PC-9 (cell line): ENCODE measurements at regions not wholly inside any gene's neighbourhood (a gene's known extent, or its start where the extent isn't known, plus 50 kb on each side); places are given as distances from the start of the nearest gene placed in this dataset.

ENCODE experiments used
- BruUV-seq: library from RNA; stranded (reverse); fragments of 400-500 nt; replicated peaks from 2 replicates; lab custom pipeline; 2021; lab: Mats Ljungman, UMichigan
- CTCF ChIA-PET: fragments of 300-600 bp; sonication (Branson Sonifier 250); formaldehyde crosslinking; loops from one replicate; lab custom pipeline; 2022; ENCODE audit warnings: antibody characterized with exemption; lab: Charles Lee
- POLR2A ChIA-PET: fragments of 300-600 bp; sonication (Branson Sonifier 250); formaldehyde crosslinking; loops from one replicate; lab custom pipeline; 2022; ENCODE audit warnings: antibody characterized with exemption; ENCODE audit not compliant: unreplicated experiment; lab: Charles Lee
- DNase-seq, 2 experiments: peaks; one replicate each; pipeline versions ENCODE4 v3.0.0 to v3.0.0-alpha.2; 2015 to 2022; ENCODE audit warnings: mixed read lengths in 1 of 2
- H2AFZ ChIP-seq: fragments of 200-600 bp; sonication (generic); 2 replicates; pipeline ENCODE4 v1.8.1; 2017; ENCODE audit warnings: antibody characterized with exemption
- H3F3A ChIP-seq: fragments of 200-600 bp; sonication (generic); 2 replicates; pipeline ENCODE4 v1.8.1; 2017; ENCODE audit warnings: antibody characterized with exemption, mild to moderate bottlenecking, low read depth; ENCODE audit not compliant: insufficient read depth
- H3K27ac ChIP-seq: fragments of 200-600 bp; sonication (generic); 2 replicates; pipeline ENCODE4 v1.6.1; 2016; ENCODE audit warnings: mixed run types
- H3K27me3 ChIP-seq: fragments of 200-600 bp; sonication (generic); 2 replicates; pipeline ENCODE4 v1.6.1; 2016; ENCODE audit warnings: low read depth, mixed run types; ENCODE audit not compliant: insufficient read depth
- H3K36me3 ChIP-seq: fragments of 200-600 bp; sonication (generic); 2 replicates; pipeline ENCODE4 v1.6.1; 2016; ENCODE audit warnings: low read depth, mixed run types
- H3K4me1 ChIP-seq: fragments of 200-600 bp; sonication (generic); replicated peaks from 2 replicates; pipeline ENCODE4 v1.6.1; 2016; ENCODE audit warnings: mixed run types; ENCODE audit not compliant: insufficient read depth
- H3K4me2 ChIP-seq: fragments of 200-600 bp; sonication (generic); 2 replicates; pipeline ENCODE4 v1.6.1; 2017; ENCODE audit warnings: mixed run types
- H3K4me3 ChIP-seq: fragments of 200-600 bp; sonication (generic); 2 replicates; pipeline ENCODE4 v1.6.1; 2016; ENCODE audit warnings: mixed run types
- H3K79me2 ChIP-seq: fragments of 200-600 bp; sonication (generic); 2 replicates; pipeline ENCODE4 v1.6.1; 2017; ENCODE audit warnings: low read depth, mixed run types
- H3K9me2 ChIP-seq: fragments of 200-600 bp; sonication (generic); 2 replicates; pipeline ENCODE4 v1.8.1; 2017; ENCODE audit warnings: mild to moderate bottlenecking; ENCODE audit not compliant: insufficient read depth
- H3K9me3 ChIP-seq: fragments of 200-600 bp; sonication (generic); 2 replicates; pipeline ENCODE4 v1.8.1; 2016; ENCODE audit warnings: low read depth; ENCODE audit not compliant: insufficient read depth
- H4K20me1 ChIP-seq: fragments of 200-600 bp; sonication (generic); 2 replicates; pipeline ENCODE4 v1.8.1; 2017; ENCODE audit not compliant: insufficient read depth
- CTCF ChIP-seq: fragments of 200-600 bp; sonication (generic); conservative IDR thresholded peaks from 2 replicates; pipeline ENCODE4 v1.6.1; 2017; ENCODE audit warnings: mixed run types, antibody characterized with exemption, mild to moderate bottlenecking, moderate library complexity
- EZH2 ChIP-seq: fragments of 200-600 bp; sonication (generic); IDR thresholded peaks from 2 replicates; pipeline ENCODE4 v1.8.0; 2017; ENCODE audit warnings: antibody characterized with exemption, low read depth
- intact Hi-C: fragments of 100-400 bp; cut with micrococcal nuclease; formaldehyde crosslinking; loops from one replicate; pipeline ENCODE4 v1.10.0; 2022; ENCODE audit not compliant: unreplicated experiment

- ChIA-PET CTCF (no interaction called here), POLR2A (no interaction called here)
- intact Hi-C loops = no loop called here
- TF ChIP-seq EZH2 = no peak
- TF ChIP-seq CTCF = no peak
- H3K36me3 ChIP-seq = no peaks in the 10 kb centered on the region
- no peaks in the 10 kb centered on the region for H3K4me1 ChIP-seq
- no peak overlapping the region for H3K4me3 ChIP-seq
- H3K9me2 ChIP-seq = no peaks in the 10 kb centered on the region
- H3K9me3 ChIP-seq = no peaks in the 10 kb centered on the region
- H3K79me2 ChIP-seq = no peaks in the 10 kb centered on the region
- H3K27ac ChIP-seq = no peak overlapping the region
- BruUV-seq = no TSS peak
- H2AFZ ChIP-seq = no peak overlapping the region
- no peak overlapping the region for H3K4me2 ChIP-seq
- no peaks in the 10 kb centered on the region for H4K20me1 ChIP-seq
- H3K27me3 ChIP-seq = no peaks in the 10 kb centered on the region
- no peaks in the 10 kb centered on the region for H3F3A ChIP-seq
- no peak for DNase-seq
Measured at GRCh38 chr18:51390702-51391101, 193.2 kb upstream of the MEX3C start.

- no peaks in the 10 kb centered on the region for H3F3A ChIP-seq
- no peaks in the 10 kb centered on the region for H3K27me3 ChIP-seq
- CTCF ChIA-PET = no interaction called here
- H3K79me2 ChIP-seq = no peaks in the 10 kb centered on the region
- H3K4me2 ChIP-seq = no peak overlapping the region
- H3K9me3 ChIP-seq = no peaks in the 10 kb centered on the region
- H3K9me2 ChIP-seq = no peaks in the 10 kb centered on the region
- intact Hi-C loops = no loop called here
- no peak for DNase-seq
- no peak overlapping the region for H3K27ac ChIP-seq
- no peak overlapping the region for H3K4me3 ChIP-seq
- POLR2A ChIA-PET = no interaction called here
- H3K36me3 ChIP-seq = no peaks in the 10 kb centered on the region
- no peak for TF ChIP-seq EZH2
- no peak for TF ChIP-seq CTCF
- H3K4me1 ChIP-seq = no peaks in the 10 kb centered on the region
- H2AFZ ChIP-seq = no peak overlapping the region
- H4K20me1 ChIP-seq = no peaks in the 10 kb centered on the region
- BruUV-seq = no TSS peak
Measured at GRCh38 chr18:51391215-51391614, 193.7 kb upstream of the MEX3C start.

GRCh38 chr18:51391731-51392130 lies 194.2 kb upstream of the MEX3C start:
- H3K4me1 ChIP-seq = no peaks in the 10 kb centered on the region
- H3K27ac ChIP-seq = no peak overlapping the region
- no peaks in the 10 kb centered on the region for H3F3A ChIP-seq
- CTCF ChIA-PET = no interaction called here
- H3K4me2 ChIP-seq = no peak overlapping the region
- no TSS peak for BruUV-seq
- no peak for DNase-seq
- TF ChIP-seq CTCF (no peak), EZH2 (no peak)
- no peaks in the 10 kb centered on the region for H3K36me3 ChIP-seq
- H3K9me2 ChIP-seq = no peaks in the 10 kb centered on the region
- no peaks in the 10 kb centered on the region for H3K9me3 ChIP-seq
- H2AFZ ChIP-seq = no peak overlapping the region
- intact Hi-C loops = no loop called here
- no peaks in the 10 kb centered on the region for H3K27me3 ChIP-seq
- no peaks in the 10 kb centered on the region for H3K79me2 ChIP-seq
- H3K4me3 ChIP-seq = no peak overlapping the region
- no peaks in the 10 kb centered on the region for H4K20me1 ChIP-seq
- POLR2A ChIA-PET = interaction anchor here (0.6 kb wide), 1 partner anchor 61 kb away, joined by 3 read pairs; no protein-coding TSS in a partner anchor
